ENCODE measurements at regions not wholly inside any gene's neighbourhood (a gene's known extent, or its start where the extent isn't known, plus 50 kb on each side); places are given as distances from the start of the nearest gene placed in this dataset.

DNA sequence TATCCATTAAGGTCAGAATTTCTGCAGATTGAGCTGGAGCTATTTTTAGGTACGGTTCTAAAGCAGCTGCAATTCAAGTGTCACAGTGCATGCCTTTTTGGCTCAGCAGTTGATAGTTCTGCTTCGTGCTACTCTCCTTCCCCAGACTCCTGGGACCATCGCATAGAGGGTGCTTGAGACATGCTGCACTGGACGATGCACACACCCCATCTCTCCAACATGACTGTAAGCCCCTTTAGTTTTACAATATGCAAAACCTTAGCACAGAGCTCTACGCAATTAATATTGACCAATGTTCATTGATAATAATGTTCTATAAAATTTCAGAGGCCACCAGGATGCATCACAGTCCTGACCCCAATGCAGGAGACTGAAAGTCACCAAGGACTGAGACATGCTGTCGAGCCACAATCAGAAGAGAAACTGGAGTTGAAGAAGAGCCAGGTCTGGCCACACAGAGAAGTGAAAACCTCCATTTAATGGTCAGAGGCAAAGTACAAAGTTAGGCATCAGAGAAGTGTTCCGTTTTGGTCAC is 120.9 kb upstream of the ZC3H12C start:
- no peak for DNase-seq (ENCODE audit: low read depth)

DNA sequence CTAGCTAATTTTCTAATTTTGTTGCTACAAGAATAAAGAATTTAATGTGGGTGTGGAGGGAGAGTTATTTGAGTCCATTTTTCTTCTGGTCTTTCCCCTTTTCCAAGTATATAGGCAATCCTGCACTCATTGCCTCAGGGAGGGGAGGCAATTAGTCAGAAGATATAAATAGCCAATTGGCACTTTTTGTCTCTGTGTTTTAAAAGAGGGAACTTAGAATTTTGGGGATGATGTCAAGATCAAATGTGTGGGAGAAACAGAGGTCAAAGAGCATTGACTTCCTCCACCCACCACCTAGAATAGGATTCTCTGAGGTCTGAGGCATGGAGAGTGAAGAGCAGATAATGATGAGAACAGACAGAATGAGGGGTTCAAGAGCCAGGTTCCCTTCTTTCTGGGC is 120.3 kb upstream of the ZC3H12C start:
- no peak for DNase-seq (ENCODE audit: low read depth)

- no peak for DNase-seq (ENCODE audit: low read depth)
Measured at GRCh38 chr11:109973486-109973885, 119.7 kb upstream of the ZC3H12C start.

- DNase-seq (ENCODE audit: low read depth) = no peak
Measured at GRCh38 chr11:109974523-109974922, 118.7 kb upstream of the ZC3H12C start.

GRCh38 chr11:109978895-109979294 is 114.3 kb upstream of the ZC3H12C start:
- DNase-seq (ENCODE audit: low read depth) = no peak

DNA sequence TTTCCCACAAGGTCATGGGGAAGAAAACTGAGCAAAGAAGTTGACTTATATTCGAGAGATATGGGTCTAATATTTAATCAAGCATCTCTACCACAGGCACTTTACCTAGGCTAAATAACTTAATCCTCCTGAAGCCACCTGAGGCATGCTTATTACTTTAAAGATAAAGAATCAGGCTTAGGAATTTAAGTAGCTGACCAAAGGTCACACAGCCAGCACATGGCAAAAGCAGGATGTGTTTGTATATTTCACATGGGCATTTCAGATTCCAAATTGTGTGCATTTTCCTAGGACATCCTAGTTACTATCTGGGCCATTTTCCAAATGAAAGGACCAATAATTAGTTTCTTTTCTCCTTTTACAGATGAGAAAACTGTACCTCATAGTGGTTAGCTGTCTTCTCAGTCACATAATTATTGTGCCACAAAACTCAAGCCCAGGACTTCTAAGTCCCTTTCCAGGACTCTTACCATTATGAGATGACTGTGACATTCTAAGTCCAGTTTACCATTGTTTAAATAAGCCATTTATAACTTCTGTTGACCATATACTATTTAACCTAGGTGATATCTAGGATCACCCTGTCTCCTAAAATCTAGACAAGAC is 112.1 kb upstream of the ZC3H12C start:
- no peak for DNase-seq (ENCODE audit: low read depth)

DNA sequence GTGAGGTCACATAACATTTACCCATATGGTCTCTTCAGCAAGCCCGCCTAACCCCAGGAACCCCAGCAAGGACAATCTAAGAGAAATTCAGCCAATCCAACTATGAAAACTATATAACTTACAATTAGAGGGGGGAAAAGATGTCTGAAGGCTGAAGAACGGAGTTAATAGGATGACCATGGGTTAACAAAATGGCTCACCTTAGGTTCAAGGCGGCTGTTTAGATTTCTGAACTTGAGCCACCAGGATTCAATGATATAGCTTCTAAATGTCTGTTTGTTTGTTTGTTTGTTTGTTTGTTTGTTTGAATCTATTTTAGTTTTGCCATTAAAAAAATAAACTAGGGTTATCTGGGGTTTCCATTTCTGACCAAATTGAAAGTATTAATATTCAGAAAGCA is 109.8 kb upstream of the ZC3H12C start:
- DNase-seq (ENCODE audit: low read depth) = no peak

DNA sequence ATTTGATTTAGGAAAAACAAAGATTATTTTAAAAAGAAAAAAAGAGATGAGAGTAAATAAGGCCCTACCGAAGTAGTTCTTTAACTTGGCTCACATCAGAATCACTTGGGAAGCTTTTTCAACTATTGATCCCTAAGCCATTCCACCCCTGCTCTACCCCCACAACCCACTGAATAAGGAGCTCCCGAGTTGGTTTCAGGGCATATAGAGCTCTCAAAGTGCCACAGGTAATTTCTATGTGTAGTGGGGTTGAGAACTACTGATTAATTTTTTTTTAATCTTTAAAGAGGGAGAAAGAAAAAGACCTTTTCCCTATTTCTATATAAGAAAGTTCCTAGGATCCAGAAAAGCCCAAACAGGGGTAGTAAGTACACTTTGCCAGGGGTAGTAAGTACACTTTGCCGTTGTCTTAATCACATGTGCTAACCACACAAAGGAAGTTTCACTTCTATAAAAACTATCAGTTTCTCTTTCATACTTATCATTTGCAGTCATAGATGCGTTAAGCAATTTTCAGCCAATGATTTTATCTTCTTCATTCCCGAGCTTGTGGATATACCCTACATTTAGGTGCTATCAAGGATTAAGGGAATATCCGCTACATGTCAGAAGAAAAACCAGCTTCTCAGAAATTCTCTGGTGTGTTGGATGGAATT is 108.4 kb upstream of the ZC3H12C start:
- DNase-seq (ENCODE audit: low read depth) = no peak

DNA sequence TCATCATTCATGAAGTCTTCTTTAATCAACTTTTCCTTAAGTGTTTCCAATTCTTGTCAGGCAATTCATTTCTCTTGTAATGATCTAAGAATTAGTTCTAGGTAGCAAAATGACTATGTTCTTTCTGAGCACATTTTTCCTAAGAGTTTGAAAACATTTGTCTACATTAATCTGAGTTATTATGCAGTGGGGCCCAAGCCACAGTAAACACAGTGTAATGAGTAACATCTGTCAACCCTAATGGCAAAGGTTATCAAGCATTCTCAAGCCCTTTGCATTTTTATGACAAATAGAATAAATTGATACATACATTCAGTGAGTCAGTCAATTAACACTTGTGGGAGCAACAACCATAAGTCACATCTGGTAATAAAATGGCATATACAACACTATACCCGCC is 106.7 kb upstream of the ZC3H12C start:
- no peak for DNase-seq (ENCODE audit: low read depth)

GRCh38 chr11:109991835-109992234 is 101.4 kb upstream of the ZC3H12C start:
- DNase-seq (ENCODE audit: low read depth) = no peak

- DNase-seq (ENCODE audit: low read depth) = no peak
Measured at GRCh38 chr11:109993786-109994185, 99.4 kb upstream of the ZC3H12C start.

GRCh38 chr11:109994907-109995306 is 98.3 kb upstream of the ZC3H12C start:
- DNase-seq (ENCODE audit: low read depth) = no peak

DNA sequence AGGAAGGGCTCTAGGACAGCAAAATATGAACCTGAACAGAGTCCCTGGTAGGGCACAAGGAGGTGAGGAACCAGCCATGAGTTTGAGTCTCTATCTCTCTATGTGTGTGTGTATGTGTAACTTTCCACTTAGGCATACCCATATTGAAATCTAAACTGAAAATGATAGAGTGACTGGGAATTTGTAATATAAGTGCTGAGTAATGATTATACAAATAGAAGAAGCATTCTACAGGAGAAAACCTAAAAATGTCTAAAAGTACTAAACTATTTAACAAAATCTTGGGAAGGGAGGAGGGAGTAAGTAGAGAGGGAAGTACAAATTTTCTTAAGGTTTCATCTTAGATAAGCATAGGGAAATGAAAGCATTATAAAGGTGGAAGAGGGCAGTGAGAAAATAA is 97.1 kb upstream of the ZC3H12C start:
- DNase-seq (ENCODE audit: low read depth) = no peak

DNA sequence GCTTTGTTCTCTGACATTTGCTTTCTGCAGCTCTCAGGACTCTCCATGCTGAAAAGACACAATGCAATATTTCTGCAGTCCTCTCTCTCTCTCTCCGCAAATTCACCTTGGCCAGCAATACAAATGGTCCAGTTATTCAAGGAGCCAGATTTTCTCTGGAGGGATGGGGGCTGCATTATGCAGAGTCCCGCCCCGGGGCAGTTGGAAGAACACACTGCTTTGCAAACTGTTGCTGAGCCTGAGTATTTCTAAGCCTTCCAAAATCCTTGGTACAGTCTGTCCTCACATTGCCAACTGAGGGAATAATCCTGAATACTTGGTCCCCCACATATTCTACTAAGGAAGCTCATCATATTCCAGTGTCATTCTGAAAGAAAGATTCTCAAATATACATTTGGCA is 94.3 kb upstream of the ZC3H12C start:
- no peak for DNase-seq (ENCODE audit: low read depth)

- DNase-seq (ENCODE audit: low read depth) = no peak
Measured at GRCh38 chr11:110000031-110000502, 93.1 kb upstream of the ZC3H12C start.

DNA sequence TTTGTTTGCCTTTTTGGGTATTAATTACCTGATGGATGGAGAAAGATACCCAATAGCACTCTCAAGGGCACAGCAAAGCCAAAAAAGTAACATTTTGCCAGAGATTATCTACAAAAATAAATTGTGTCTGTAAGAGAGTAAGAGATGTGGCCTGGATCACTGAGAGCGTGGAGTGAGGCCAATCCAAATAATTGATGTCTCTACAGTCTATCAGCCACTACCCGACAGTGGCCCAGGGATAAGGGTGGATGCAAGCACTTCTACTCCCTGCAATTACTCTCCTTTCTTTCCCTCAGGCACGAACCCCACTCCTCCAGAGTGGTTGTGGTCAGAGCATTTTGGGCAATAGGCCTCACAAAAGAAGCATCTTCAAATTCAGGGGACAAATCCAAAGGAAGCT is 92.3 kb upstream of the ZC3H12C start:
- no peak for DNase-seq (ENCODE audit: low read depth)

DNA sequence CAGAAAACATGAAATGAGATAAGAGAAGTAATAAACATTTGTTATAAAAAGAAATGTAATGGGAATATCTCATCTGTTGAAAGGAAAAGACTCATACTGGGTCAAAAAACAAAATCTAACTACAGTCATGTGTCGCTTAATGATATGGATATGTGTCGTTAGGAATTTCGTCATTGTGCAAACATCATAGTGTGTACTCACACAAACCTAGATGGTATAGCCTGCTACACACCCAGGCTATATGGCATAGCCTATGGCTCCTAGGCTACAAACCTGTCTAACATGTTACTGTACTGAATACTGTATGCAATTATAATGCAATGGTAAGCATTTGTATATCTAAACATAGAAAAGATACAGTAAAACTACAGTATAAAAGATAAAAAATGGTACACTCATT is 89.8 kb upstream of the ZC3H12C start:
- no peak for DNase-seq (ENCODE audit: low read depth)

- no peak for DNase-seq (ENCODE audit: low read depth)
Measured at GRCh38 chr11:110011595-110011994, 81.6 kb upstream of the ZC3H12C start.

- no peak for DNase-seq (ENCODE audit: low read depth)
Measured at GRCh38 chr11:110015695-110016094, 77.5 kb upstream of the ZC3H12C start.

DNA sequence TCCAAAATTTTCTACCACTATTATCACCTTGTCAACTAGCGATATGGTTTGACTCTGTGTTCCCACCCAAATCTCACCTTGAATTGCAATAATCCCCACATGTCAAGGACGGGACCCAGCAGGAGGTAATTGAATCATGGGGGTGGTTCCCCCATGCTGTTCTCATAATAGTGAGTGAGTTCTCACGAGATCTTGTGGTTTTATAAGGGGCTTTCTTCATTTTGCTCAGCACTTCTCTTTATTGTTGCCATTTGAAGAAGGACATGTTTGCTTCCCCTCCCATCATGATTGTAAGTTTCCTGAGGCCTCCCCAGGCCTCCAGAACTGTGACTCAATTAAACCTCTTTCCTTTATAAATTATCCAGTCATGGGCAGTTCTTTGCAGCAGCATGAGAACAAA is 73.5 kb upstream of the ZC3H12C start:
- no peak for DNase-seq (ENCODE audit: low read depth)

- DNase-seq (ENCODE audit: low read depth) = no peak
Measured at GRCh38 chr11:110022548-110022947, 70.6 kb upstream of the ZC3H12C start.

GRCh38 chr11:110023711-110024110 is 69.5 kb upstream of the ZC3H12C start:
- DNase-seq (ENCODE audit: low read depth) = no peak

DNA sequence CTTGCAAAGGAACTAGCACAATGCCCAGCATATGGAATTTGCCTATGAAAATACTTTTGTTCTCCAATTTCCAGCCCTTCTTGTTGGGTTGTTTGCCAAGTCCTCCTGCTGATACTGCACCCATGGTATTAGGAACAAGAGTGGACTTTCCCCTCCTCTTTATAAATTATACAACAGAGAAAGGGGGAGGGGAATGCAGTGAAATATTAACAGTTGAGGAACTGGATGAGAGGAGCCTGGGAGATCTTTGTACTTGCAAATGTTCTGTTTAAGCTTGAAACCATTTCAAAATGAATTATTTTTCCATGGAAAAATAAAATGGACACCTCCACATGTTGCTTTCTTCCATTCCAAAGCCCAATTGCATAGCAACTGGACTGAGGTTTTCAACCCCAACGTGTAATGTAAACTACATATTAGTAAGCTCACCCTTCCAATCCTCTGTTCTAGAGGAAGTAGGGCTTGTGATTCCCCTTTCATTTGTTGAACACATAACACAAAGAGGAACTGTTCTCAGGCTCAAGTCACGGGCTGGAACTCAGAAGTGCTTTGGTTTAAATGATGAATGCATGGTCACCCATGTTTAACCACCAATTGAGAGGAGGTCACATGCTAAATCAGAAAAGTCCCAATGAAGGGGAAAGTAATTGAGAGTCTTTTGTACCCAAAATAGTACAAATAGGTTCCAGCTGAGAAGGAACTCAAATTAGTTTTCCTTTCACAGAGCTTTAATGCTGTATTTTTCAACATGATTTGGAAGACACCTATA is 66.2 kb upstream of the ZC3H12C start:
- no peak for DNase-seq (ENCODE audit: low read depth)

Data from stimulated activated CD8-positive, alpha-beta memory T cell treated with anti-CD3 and anti-CD28 coated beads, Interleukin-4, amount 100 ng/mL, for 24 hours (primary cell).